ENCODE measurements at regions not wholly inside any gene's neighbourhood (a gene's known extent, or its start where the extent isn't known, plus 50 kb on each side); places are given as distances from the start of the nearest gene placed in this dataset.

DNA sequence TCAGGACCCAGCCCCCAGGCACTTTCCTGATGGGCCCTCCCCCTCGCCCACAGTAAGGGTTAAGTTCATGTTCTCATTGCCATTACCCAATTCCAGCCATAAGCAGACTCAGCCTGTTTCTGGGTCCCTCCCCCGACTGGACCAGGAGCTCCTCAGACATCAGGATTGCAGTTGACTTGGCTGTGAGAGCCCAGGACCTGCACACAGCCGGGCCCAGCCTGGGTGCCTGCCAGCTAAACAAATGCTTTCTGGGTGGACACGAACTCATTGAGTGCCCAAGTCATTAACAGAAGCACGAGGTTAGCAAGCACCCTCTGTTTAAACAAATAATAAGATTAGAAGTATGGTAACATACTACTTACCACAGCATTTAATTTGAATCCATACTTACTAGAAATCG lies 147.9 kb upstream of the POU3F1 start:
- TF ChIP-seq, protein P1, sequence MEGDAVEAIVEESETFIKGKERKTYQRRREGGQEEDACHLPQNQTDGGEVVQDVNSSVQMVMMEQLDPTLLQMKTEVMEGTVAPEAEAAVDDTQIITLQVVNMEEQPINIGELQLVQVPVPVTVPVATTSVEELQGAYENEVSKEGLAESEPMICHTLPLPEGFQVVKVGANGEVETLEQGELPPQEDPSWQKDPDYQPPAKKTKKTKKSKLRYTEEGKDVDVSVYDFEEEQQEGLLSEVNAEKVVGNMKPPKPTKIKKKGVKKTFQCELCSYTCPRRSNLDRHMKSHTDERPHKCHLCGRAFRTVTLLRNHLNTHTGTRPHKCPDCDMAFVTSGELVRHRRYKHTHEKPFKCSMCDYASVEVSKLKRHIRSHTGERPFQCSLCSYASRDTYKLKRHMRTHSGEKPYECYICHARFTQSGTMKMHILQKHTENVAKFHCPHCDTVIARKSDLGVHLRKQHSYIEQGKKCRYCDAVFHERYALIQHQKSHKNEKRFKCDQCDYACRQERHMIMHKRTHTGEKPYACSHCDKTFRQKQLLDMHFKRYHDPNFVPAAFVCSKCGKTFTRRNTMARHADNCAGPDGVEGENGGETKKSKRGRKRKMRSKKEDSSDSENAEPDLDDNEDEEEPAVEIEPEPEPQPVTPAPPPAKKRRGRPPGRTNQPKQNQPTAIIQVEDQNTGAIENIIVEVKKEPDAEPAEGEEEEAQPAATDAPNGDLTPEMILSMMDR (IDR thresholded peaks at IDR 0.05), result no peak
- Histone ChIP-seq H3K4me3 (no peak overlapping the region), H3K36me3 (ENCODE audit: insufficient read depth in 1 of 2, low read depth in 1 of 2) (no peaks in the 10 kb centered on the region), H3K27ac (no peak overlapping the region), H3K9me3 (no peaks in the 10 kb centered on the region), H3K4me1 (no peaks in the 10 kb centered on the region), H3K27me3 (ENCODE audit: insufficient read depth in 3 of 3, low read length in 2 of 3) (peaks cover 0 to 27% (median 4%) of the 10 kb centered on the region in 3 donors)
- intact Hi-C loops (cut with DNase I), result no loop called here
- DNase-seq, result no peak
- 40 to 45% (median 44%) methylated on average over 6 of the region's 6 CpGs for WGBS, 3 donors
- ATAC-seq, result no peak

DNA sequence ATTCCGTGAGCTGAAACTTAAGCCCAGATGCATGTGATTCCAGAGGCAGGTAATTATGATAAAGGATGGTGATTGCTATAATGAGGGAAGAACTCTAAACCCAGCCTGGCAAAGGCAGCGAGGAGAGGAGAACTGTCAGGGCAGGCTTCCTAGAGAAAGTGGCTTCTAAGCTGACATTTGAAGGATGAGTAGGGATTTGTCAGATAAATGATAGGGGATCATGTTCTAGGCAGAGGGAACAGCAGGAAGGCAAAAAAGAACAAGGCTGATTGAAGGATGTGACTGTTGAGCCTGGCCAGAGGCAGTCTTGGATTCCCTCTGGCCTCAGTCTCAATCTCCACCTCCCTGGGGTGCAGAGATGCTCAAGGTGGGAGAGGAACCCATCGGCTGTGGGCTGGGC lies 146.4 kb upstream of the POU3F1 start:
- H3K4me3 ChIP-seq, result no peak overlapping the region
- ATAC-seq, result no peak
- TF ChIP-seq, protein P1 (IDR thresholded peaks at IDR 0.05), result no peak
- intact Hi-C loops (cut with DNase I), result no loop called here
- no peak overlapping the region for H3K27ac ChIP-seq
- no peaks in the 10 kb centered on the region for H3K36me3 ChIP-seq (ENCODE audit: insufficient read depth in 1 of 2, low read depth in 1 of 2)
- no peaks in the 10 kb centered on the region for H3K9me3 ChIP-seq
- DNase-seq, result no peak
- WGBS, 3 donors, result 53 to 92% (median 72%) methylated on average over 3 of the region's 3 CpGs
- H3K4me1 ChIP-seq, result no peaks in the 10 kb centered on the region
- H3K27me3 ChIP-seq (ENCODE audit: insufficient read depth in 3 of 3, low read length in 2 of 3), result peaks cover 0 to 27% (median 8%) of the 10 kb centered on the region in 3 donors

DNA sequence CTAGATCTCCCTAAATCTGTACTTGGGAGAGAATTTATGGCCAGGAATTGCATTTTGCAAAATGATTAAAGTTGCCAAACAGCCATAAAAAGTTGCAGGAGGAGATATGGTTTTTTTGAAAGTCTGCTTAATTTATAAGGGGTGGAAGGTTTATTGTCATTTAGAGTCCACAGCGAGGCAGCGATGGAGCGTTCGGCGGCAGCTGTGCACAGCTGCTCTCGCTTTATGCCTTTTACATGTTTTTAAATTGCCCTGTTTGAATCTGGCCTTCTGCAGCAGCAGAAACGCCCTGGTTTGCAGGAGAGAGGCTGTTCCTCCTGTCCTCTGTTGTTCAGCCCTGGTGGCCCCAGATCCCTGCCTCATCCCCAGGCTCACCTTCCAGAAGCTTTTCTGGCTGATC lies 144.9 kb upstream of the POU3F1 start:
- ATAC-seq (no peak), DNase-seq (no peak)
- no peaks in the 10 kb centered on the region for H3K9me3 ChIP-seq
- no peak overlapping the region for H3K4me3 ChIP-seq
- peaks cover 0 to 27% (median 10%) of the 10 kb centered on the region in 3 donors for H3K27me3 ChIP-seq (ENCODE audit: insufficient read depth in 3 of 3, low read length in 2 of 3)
- no peaks in the 10 kb centered on the region for H3K4me1 ChIP-seq
- H3K27ac ChIP-seq, result no peak overlapping the region
- TF ChIP-seq, protein P1 (IDR thresholded peaks at IDR 0.05), result no peak
- 32 to 46% (median 32%) methylated on average over 7 of the region's 7 CpGs for WGBS, 3 donors
- intact Hi-C loops (cut with DNase I), result no loop called here
- no peaks in the 10 kb centered on the region for H3K36me3 ChIP-seq (ENCODE audit: insufficient read depth in 1 of 2, low read depth in 1 of 2)

DNA sequence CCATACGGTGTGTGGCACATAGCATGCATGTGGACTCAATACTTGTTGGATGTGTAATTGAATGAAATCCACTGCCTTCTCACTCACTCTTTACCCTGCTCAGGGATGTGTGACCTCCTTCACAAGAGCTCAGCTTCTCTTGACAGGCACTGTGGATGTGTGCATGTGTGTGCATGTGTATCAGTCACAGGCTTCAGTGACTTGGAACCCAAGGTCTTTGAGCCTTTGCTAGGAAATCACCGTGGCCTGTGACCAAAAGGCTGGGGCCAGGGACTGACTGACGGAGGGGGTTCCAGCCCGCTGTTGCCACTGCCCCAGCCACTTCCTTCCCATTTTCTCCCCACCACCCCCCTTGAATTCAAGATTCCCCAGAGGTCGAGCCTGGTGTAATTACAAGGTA lies 144.4 kb upstream of the POU3F1 start:
- no peak overlapping the region for H3K4me3 ChIP-seq
- peaks cover 0 to 27% (median 12%) of the 10 kb centered on the region in 3 donors for H3K27me3 ChIP-seq (ENCODE audit: insufficient read depth in 3 of 3, low read length in 2 of 3)
- H3K9me3 ChIP-seq, result no peaks in the 10 kb centered on the region
- intact Hi-C loops (cut with DNase I), result no loop called here
- DNase-seq (no peak), ATAC-seq (no peak)
- no peaks in the 10 kb centered on the region for H3K4me1 ChIP-seq
- TF ChIP-seq, protein P1 (IDR thresholded peaks at IDR 0.05), result no peak
- no peak overlapping the region for H3K27ac ChIP-seq
- WGBS, 3 donors, result 21 to 38% (median 31%) methylated on average over 5 of the region's 5 CpGs
- no peaks in the 10 kb centered on the region for H3K36me3 ChIP-seq (ENCODE audit: insufficient read depth in 1 of 2, low read depth in 1 of 2)

DNA sequence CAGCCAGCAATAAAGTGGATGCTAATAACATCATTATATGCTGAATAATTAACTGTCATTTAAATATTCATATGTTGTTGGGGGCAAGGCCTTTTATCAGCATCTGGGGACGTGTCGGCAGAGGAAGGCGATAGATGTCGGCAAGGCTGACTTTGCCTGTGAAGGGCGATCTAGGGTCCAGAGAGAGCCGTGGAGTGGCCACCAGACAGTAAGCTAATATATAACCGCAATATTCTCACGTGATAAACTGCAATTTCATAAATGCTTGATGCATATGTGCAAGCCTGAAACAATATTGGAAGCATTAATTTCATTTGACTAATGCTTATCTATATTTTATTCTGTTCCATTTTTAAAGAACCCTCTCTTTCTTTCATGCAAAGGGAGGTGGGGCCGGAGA lies 141.0 kb upstream of the POU3F1 start:
- no peak for DNase-seq
- WGBS, 3 donors, result 87 to 94% (median 93%) methylated on average over 9 of the region's 9 CpGs
- TF ChIP-seq, protein P1 (IDR thresholded peaks at IDR 0.05), result no peak

More for the DNA sequence above, 141.0 kb upstream of the POU3F1 start:
- Histone ChIP-seq H3K27me3 (ENCODE audit: insufficient read depth in 3 of 3, low read length in 2 of 3) (peaks cover 0 to 22% (median 10%) of the 10 kb centered on the region in 3 donors), H3K27ac (no peak overlapping the region), H3K4me1 (no peaks in the 10 kb centered on the region), H3K36me3 (ENCODE audit: insufficient read depth in 1 of 2, low read depth in 1 of 2) (no peaks in the 10 kb centered on the region), H3K4me3 (no peak overlapping the region), H3K9me3 (no peaks in the 10 kb centered on the region)
- no peak for ATAC-seq
- intact Hi-C loops (cut with DNase I), result no loop called here

All from psoas muscle (tissue), 7 donors.